K562 (cell line): ENCODE measurements at regions not wholly inside any gene's neighbourhood (a gene's known extent, or its start where the extent isn't known, plus 50 kb on each side); places are given as distances from the start of the nearest gene placed in this dataset.

Experiments
- CBFA2T2 ChIP-seq: fragments of 450-650 bp; conservative IDR thresholded peaks from 2 replicates; pipeline ENCODE4 v1.6.1; 2017; ENCODE audit warnings: mild to moderate bottlenecking
- GATAD2B ChIP-seq: fragments of 450-650 bp; IDR thresholded peaks from 2 replicates; pipeline ENCODE4 v1.6.1; 2017; ENCODE audit warnings: mild to moderate bottlenecking, borderline replicate concordance
- HES1 ChIP-seq: fragments of 450-650 bp; IDR thresholded peaks from 2 replicates; pipeline ENCODE4 v1.6.1; 2016; ENCODE audit warnings: low read depth, mild to moderate bottlenecking, moderate library complexity
- MAFF ChIP-seq: IDR thresholded peaks from 2 replicates; pipeline ENCODE4 v1.6.1; 2012; ENCODE audit warnings: low read length, improper control_type of control experiment
- MAZ ChIP-seq, 2 experiments: fragments of 450-650 bp in 1 of 2; sonication (generic) in 1 of 2; formaldehyde crosslinking; IDR thresholded peaks in 1 of 2; conservative IDR thresholded peaks in 1 of 2; 2 replicates each; pipeline versions ENCODE4 v1.4.0 to v1.5.0; 2020; ENCODE audit warnings: mild to moderate bottlenecking in 1 of 2, missing genetic modification reagents in 1 of 2
- MIER1 ChIP-seq: fragments of 450-650 bp; IDR thresholded peaks from 2 replicates; pipeline ENCODE4 v1.6.1; 2016; ENCODE audit warnings: antibody characterized with exemption, mild to moderate bottlenecking, low read depth
- MYC ChIP-seq, 2 experiments: fragments of 250-450 bp in 1 of 2; sonication (Bioruptor Pico) in 1 of 2; IDR thresholded peaks; 2 replicates each; pipeline versions ENCODE4 v1.5.1 to v1.6.1; 2012 to 2021; ENCODE audit warnings: low read depth in 2 of 2, borderline replicate concordance in 1 of 2, improper control_type of control experiment in 1 of 2, low read length in 1 of 2, mild to moderate bottlenecking in 1 of 2, moderate library complexity in 1 of 2
- PCBP2 ChIP-seq: fragments of 200-400 bp; formaldehyde crosslinking; IDR thresholded peaks from 2 replicates; pipeline ENCODE4 v1.6.1; 2018; ENCODE audit warnings: low read length, low read depth, mild to moderate bottlenecking, moderate library complexity; ENCODE audit not compliant: poor library complexity, severe bottlenecking
- POLR2H ChIP-seq: IDR thresholded peaks from 2 replicates; pipeline ENCODE4 v1.6.1; 2016; ENCODE audit warnings: missing genetic modification characterization, low read depth, mild to moderate bottlenecking, control low read depth, missing compliant biosample characterization, moderate library complexity
- SMARCA4 ChIP-seq: fragments of 450-650 bp; IDR thresholded peaks from 2 replicates; pipeline ENCODE4 v1.6.1; 2016
- SMARCE1 ChIP-seq: fragments of 450-650 bp; IDR thresholded peaks from 2 replicates; pipeline ENCODE4 v1.7.1; 2016; ENCODE audit warnings: mild to moderate bottlenecking
- STAT5A ChIP-seq: IDR thresholded peaks from 2 replicates; pipeline ENCODE4 v1.6.1; 2012; ENCODE audit warnings: low read length, inconsistent platforms, borderline replicate concordance
- ZBTB7A ChIP-seq: IDR thresholded peaks from 2 replicates; pipeline ENCODE4 v1.6.1; 2011; ENCODE audit warnings: low read depth, mild to moderate bottlenecking, low read length, moderate library complexity, borderline replicate concordance; ENCODE audit not compliant: control insufficient read depth
- ZBTB9 ChIP-seq: fragments of 450-650 bp; formaldehyde crosslinking; IDR thresholded peaks from 2 replicates; pipeline ENCODE4 v1.4.0; 2020; ENCODE audit warnings: mild to moderate bottlenecking, moderate library complexity
- ZNF444 ChIP-seq: fragments of 250-450 bp; sonication (Bioruptor Pico); IDR thresholded peaks from 2 replicates; pipeline ENCODE4 v1.4.0; 2020; ENCODE audit warnings: mild to moderate bottlenecking, moderate library complexity
- TF ChIP-seq, protein P1 (sequence below): conservative IDR thresholded peaks from 2 replicates; pipeline ENCODE4 v1.6.1; 2011; ENCODE audit warnings: low read depth, mild to moderate bottlenecking, low read length; ENCODE audit not compliant: control insufficient read depth
- TF ChIP-seq, protein P2 (sequence below), 2 experiments: fragments of 200-800 bp in 1 of 2; sonication (Bioruptor generic) in 1 of 2; sonication (generic) in 1 of 2; formaldehyde crosslinking in 1 of 2; IDR thresholded peaks in 1 of 2; conservative IDR thresholded peaks in 1 of 2; 2 replicates each; pipeline versions ENCODE4 v1.5.0 to v1.6.1; 2016 to 2020; ENCODE audit warnings: missing compliant biosample characterization in 1 of 2, missing genetic modification characterization in 1 of 2, missing genetic modification reagents in 1 of 2
- TF ChIP-seq, protein P3 (sequence below): IDR thresholded peaks from 3 replicates; pipeline ENCODE4 v1.6.1; 2011; ENCODE audit warnings: borderline replicate concordance, mild to moderate bottlenecking, moderate library complexity; ENCODE audit not compliant: insufficient read length; ENCODE audit errors: extremely low read depth
- TF ChIP-seq, protein P4 (sequence below): fragments of 250-450 bp; sonication (Bioruptor Pico); IDR thresholded peaks from 2 replicates; pipeline ENCODE4 v1.8.0; 2021; ENCODE audit warnings: moderate library complexity, mild to moderate bottlenecking, inconsistent platforms

- TF ChIP-seq ZNF444 (CRISPR knock-in tag) = peak; percentile 67; the same call in 1 of the 2 replicates
- TF ChIP-seq ZBTB7A = peak; percentile 48
- peak; percentile 99 for TF ChIP-seq SMARCE1
- TF ChIP-seq, protein P1, sequence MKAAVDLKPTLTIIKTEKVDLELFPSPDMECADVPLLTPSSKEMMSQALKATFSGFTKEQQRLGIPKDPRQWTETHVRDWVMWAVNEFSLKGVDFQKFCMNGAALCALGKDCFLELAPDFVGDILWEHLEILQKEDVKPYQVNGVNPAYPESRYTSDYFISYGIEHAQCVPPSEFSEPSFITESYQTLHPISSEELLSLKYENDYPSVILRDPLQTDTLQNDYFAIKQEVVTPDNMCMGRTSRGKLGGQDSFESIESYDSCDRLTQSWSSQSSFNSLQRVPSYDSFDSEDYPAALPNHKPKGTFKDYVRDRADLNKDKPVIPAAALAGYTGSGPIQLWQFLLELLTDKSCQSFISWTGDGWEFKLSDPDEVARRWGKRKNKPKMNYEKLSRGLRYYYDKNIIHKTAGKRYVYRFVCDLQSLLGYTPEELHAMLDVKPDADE = peak; percentile 87
- peak; percentile 97 for TF ChIP-seq STAT5A
- TF ChIP-seq, protein P2, sequence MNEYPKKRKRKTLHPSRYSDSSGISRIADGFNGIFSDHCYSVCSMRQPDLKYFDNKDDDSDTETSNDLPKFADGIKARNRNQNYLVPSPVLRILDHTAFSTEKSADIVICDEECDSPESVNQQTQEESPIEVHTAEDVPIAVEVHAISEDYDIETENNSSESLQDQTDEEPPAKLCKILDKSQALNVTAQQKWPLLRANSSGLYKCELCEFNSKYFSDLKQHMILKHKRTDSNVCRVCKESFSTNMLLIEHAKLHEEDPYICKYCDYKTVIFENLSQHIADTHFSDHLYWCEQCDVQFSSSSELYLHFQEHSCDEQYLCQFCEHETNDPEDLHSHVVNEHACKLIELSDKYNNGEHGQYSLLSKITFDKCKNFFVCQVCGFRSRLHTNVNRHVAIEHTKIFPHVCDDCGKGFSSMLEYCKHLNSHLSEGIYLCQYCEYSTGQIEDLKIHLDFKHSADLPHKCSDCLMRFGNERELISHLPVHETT (CRISPR knock-in tag; conservative IDR thresholded peaks at IDR 0.05 in 1 of 2, IDR thresholded peaks at IDR 0.05 in 1 of 2) = peak in 1 of 2 experiments; percentile 96; a peak in 2 of 4 replicates
- TF ChIP-seq MAZ (CRISPR knock-in tag; conservative IDR thresholded peaks at IDR 0.05 in 1 of 2, IDR thresholded peaks at IDR 0.05 in 1 of 2) = peak; percentile 78 to 95
- TF ChIP-seq MYC (IDR thresholded peaks at IDR 0.05; ENCODE audit: low read depth, low read length) = peak; percentile 99
- peak; percentile 19; the same call in 1 of the 2 replicates for TF ChIP-seq MYC (CRISPR knock-in tag; IDR thresholded peaks at IDR 0.05; ENCODE audit: borderline replicate concordance, low read depth)
- TF ChIP-seq, protein P3, sequence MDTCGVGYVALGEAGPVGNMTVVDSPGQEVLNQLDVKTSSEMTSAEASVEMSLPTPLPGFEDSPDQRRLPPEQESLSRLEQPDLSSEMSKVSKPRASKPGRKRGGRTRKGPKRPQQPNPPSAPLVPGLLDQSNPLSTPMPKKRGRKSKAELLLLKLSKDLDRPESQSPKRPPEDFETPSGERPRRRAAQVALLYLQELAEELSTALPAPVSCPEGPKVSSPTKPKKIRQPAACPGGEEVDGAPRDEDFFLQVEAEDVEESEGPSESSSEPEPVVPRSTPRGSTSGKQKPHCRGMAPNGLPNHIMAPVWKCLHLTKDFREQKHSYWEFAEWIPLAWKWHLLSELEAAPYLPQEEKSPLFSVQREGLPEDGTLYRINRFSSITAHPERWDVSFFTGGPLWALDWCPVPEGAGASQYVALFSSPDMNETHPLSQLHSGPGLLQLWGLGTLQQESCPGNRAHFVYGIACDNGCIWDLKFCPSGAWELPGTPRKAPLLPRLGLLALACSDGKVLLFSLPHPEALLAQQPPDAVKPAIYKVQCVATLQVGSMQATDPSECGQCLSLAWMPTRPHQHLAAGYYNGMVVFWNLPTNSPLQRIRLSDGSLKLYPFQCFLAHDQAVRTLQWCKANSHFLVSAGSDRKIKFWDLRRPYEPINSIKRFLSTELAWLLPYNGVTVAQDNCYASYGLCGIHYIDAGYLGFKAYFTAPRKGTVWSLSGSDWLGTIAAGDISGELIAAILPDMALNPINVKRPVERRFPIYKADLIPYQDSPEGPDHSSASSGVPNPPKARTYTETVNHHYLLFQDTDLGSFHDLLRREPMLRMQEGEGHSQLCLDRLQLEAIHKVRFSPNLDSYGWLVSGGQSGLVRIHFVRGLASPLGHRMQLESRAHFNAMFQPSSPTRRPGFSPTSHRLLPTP = no peak
- no peak for TF ChIP-seq MIER1
- TF ChIP-seq HES1 = peak; percentile 98
- TF ChIP-seq CBFA2T2 = peak; percentile 100
- TF ChIP-seq, protein P4, sequence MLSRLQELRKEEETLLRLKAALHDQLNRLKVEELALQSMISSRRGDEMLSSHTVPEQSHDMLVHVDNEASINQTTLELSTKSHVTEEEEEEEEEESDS (CRISPR knock-in tag) = no peak
- peak; percentile 99 for TF ChIP-seq SMARCA4
- no peak for TF ChIP-seq PCBP2
- peak; percentile 92 for TF ChIP-seq ZBTB9 (CRISPR knock-in tag)
- peak; percentile 34; the same call in 1 of the 2 replicates for TF ChIP-seq MAFF
- TF ChIP-seq POLR2H (tag) = no peak
- peak; percentile 97 for TF ChIP-seq GATAD2B
These were observed 177.7 kb upstream of the LHX5 start (continued) for GRCh38 chr12:113649256-113649830.
